Sigmoid colon (tissue), 4 donors: ENCODE measurements at regions not wholly inside any gene's neighbourhood (a gene's known extent, or its start where the extent isn't known, plus 50 kb on each side); places are given as distances from the start of the nearest gene placed in this dataset.

Experiments used
- EP300 ChIP-seq, 4 donors: sonication (generic); formaldehyde crosslinking; IDR thresholded peaks; one replicate each; pipeline ENCODE4 v1.6.1; 2017; ENCODE audit warnings: antibody characterized with exemption in 4 of 4
- POLR2A ChIP-seq, 2 donors: fragments of 450-650 bp; IDR thresholded peaks; one replicate each; pipeline ENCODE4 v1.6.1; 2016; ENCODE audit warnings: antibody characterized with exemption in 2 of 2, mild to moderate bottlenecking in 2 of 2, moderate library complexity in 2 of 2
- POLR2AphosphoS5 ChIP-seq, 4 donors: sonication (generic); formaldehyde crosslinking; IDR thresholded peaks; one replicate each; pipeline ENCODE4 v1.6.1; 2017; ENCODE audit warnings: antibody characterized with exemption in 4 of 4
- TF ChIP-seq, protein P1 (sequence below), 4 experiments: fragments of 450-650 bp in 3 of 4; fragments of 200-600 bp in 1 of 4; IDR thresholded peaks; one replicate each; pipeline ENCODE4 v1.5.1; 2016 to 2019; ENCODE audit warnings: antibody characterized with exemption in 4 of 4, mild to moderate bottlenecking in 3 of 4, moderate library complexity in 2 of 4

- no peak for TF ChIP-seq POLR2A (IDR thresholded peaks at IDR 0.05)
- TF ChIP-seq, protein P1, sequence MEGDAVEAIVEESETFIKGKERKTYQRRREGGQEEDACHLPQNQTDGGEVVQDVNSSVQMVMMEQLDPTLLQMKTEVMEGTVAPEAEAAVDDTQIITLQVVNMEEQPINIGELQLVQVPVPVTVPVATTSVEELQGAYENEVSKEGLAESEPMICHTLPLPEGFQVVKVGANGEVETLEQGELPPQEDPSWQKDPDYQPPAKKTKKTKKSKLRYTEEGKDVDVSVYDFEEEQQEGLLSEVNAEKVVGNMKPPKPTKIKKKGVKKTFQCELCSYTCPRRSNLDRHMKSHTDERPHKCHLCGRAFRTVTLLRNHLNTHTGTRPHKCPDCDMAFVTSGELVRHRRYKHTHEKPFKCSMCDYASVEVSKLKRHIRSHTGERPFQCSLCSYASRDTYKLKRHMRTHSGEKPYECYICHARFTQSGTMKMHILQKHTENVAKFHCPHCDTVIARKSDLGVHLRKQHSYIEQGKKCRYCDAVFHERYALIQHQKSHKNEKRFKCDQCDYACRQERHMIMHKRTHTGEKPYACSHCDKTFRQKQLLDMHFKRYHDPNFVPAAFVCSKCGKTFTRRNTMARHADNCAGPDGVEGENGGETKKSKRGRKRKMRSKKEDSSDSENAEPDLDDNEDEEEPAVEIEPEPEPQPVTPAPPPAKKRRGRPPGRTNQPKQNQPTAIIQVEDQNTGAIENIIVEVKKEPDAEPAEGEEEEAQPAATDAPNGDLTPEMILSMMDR (IDR thresholded peaks at IDR 0.05) = no peak
- no peak for TF ChIP-seq POLR2AphosphoS5 (IDR thresholded peaks at IDR 0.05)
- TF ChIP-seq EP300 (IDR thresholded peaks at IDR 0.05) = no peak
Measured at GRCh38 chr3:117091676-117092075, 382.1 kb downstream of the TUSC7 start.
